K562 (cell line): ENCODE measurements at regions not wholly inside any gene's neighbourhood (a gene's known extent, or its start where the extent isn't known, plus 50 kb on each side); places are given as distances from the start of the nearest gene placed in this dataset.

Experiments used
- ATAC-seq: fragments of 200-7000 bp; cut with Tn5 transposase; 3 replicates; pipeline ENCODE4 v1.9.1; 2020; ENCODE audit warnings: moderate library complexity
- BruUV-seq: library from RNA; stranded (reverse); fragments of 400-500 nt; replicated peaks from 2 replicates; lab custom pipeline; 2021; lab: Mats Ljungman, UMichigan
- CTCF ChIA-PET: fragments of 300-600 bp; formaldehyde crosslinking; extraction: SDS; loops from one replicate; lab custom pipeline; 2021; ENCODE audit warnings: low intra/inter-chr PET ratio; lab: Yijun Ruan, JAX
- POLR2A ChIA-PET: fragments of 300-600, 350-650 bp; sonication (Branson Sonifier 250); formaldehyde crosslinking; extraction: SDS; loops from one replicate; lab custom pipeline; 2021; ENCODE audit warnings: antibody characterized with exemption, inconsistent platforms; lab: Yijun Ruan, JAX
- DNase-seq, 4 experiments: peaks; one replicate each; pipeline versions ENCODE4 v3.0.0 to v3.0.0-alpha.2; 2011 to 2018; ENCODE audit warnings: low spot score in 3 of 4, mixed read lengths in 3 of 4; ENCODE audit errors: extremely low read depth in 1 of 4
- FAIRE-seq: peaks from 2 replicates; lab custom pipeline; 2011; peaks lifted over from hg19 to GRCh38; lab: Jason Lieb, UNC
- H2AFZ ChIP-seq: 2 replicates; pipeline ENCODE4 v1.6.0; 2011; ENCODE audit warnings: low read depth, low read length, control low read depth, inconsistent platforms
- H3K27ac ChIP-seq: fragments of 200-600 bp; 3 replicates; pipeline ENCODE4 v1.8.0; 2011; ENCODE audit warnings: low read depth, mild to moderate bottlenecking, control low read depth, inconsistent platforms, low read length, moderate library complexity, mixed read lengths; ENCODE audit errors: extremely low read depth
- H3K27me3 ChIP-seq, 2 experiments: fragments of 300-600 bp in 1 of 2; 2 replicates in 1 of 2; 3 replicates in 1 of 2; pipeline versions ENCODE4 v1.6.0 to v1.8.0; 2011; ENCODE audit warnings: inconsistent platforms in 2 of 2, low read length in 2 of 2, mild to moderate bottlenecking in 1 of 2, mixed read lengths in 1 of 2, moderate library complexity in 1 of 2; ENCODE audit not compliant: control insufficient read depth in 2 of 2, insufficient read depth in 2 of 2
- H3K36me3 ChIP-seq: fragments of 300-600 bp; 3 replicates; pipeline ENCODE4 v1.8.0; 2011; ENCODE audit warnings: mild to moderate bottlenecking, low read length, inconsistent platforms; ENCODE audit not compliant: control insufficient read depth, insufficient read depth
- H3K4me1 ChIP-seq, 2 experiments: fragments of 200-600 bp in 1 of 2; replicated peaks in 1 of 2; 2 replicates in 1 of 2; 3 replicates in 1 of 2; pipeline versions ENCODE4 v1.5.1 to v1.8.0; 2011; ENCODE audit warnings: inconsistent platforms in 2 of 2, low read length in 2 of 2, mild to moderate bottlenecking in 1 of 2, mixed read lengths in 1 of 2, moderate library complexity in 1 of 2; ENCODE audit not compliant: control insufficient read depth in 2 of 2, insufficient read depth in 2 of 2
- H3K4me2 ChIP-seq: 2 replicates; pipeline ENCODE4 v1.6.1; 2011; ENCODE audit warnings: low read length, control low read depth, inconsistent platforms, mixed read lengths; ENCODE audit not compliant: insufficient read depth
- H3K4me3 ChIP-seq: fragments of 200-600 bp; sonication (generic), shearing (Covaris generic); 2 replicates; pipeline ENCODE4 v1.5.1; 2016; ENCODE audit warnings: control low read depth, inconsistent platforms
- H3K79me2 ChIP-seq: fragments of 200-600 bp; 3 replicates; pipeline ENCODE4 v1.8.0; 2011; ENCODE audit warnings: low read length, inconsistent platforms; ENCODE audit not compliant: control insufficient read depth, insufficient read depth
- H3K9ac ChIP-seq, 2 experiments: 2 replicates each; pipeline versions ENCODE4 v1.6.0 to v1.6.1; 2011; ENCODE audit warnings: low read depth in 2 of 2, low read length in 2 of 2, control low read depth in 1 of 2, inconsistent platforms in 1 of 2, mild to moderate bottlenecking in 1 of 2, mixed read lengths in 1 of 2; ENCODE audit not compliant: insufficient read depth in 1 of 2
- H3K9me1 ChIP-seq: one replicate; pipeline ENCODE4 v1.6.0; 2011; ENCODE audit warnings: inconsistent platforms, mild to moderate bottlenecking, low read length, moderate library complexity; ENCODE audit not compliant: control insufficient read depth, insufficient read depth
- H3K9me3 ChIP-seq: replicated peaks from 2 replicates; pipeline ENCODE4 v1.5.1; 2011; ENCODE audit warnings: low read depth, low read length, inconsistent platforms; ENCODE audit not compliant: control insufficient read depth, insufficient read depth
- H4K20me1 ChIP-seq: replicated peaks from 2 replicates; pipeline ENCODE4 v1.6.1; 2011; ENCODE audit warnings: low read length, inconsistent platforms, mixed read lengths; ENCODE audit not compliant: control insufficient read depth, insufficient read depth
- CEBPG ChIP-seq, 3 experiments: fragments of 200-800 bp in 1 of 3; sonication (Bioruptor generic) in 1 of 3; sonication (generic) in 1 of 3; formaldehyde crosslinking in 1 of 3; IDR thresholded peaks in 2 of 3; conservative IDR thresholded peaks in 1 of 3; 2 replicates each; pipeline versions ENCODE4 v1.6.1 to v1.8.0; 2016 to 2022; ENCODE audit warnings: missing compliant biosample characterization in 2 of 3, missing genetic modification characterization in 2 of 3, mild to moderate bottlenecking in 1 of 3, missing genetic modification reagents in 1 of 3
- GTF2B ChIP-seq: IDR thresholded peaks from 2 replicates; pipeline ENCODE4 v1.6.1; 2011; ENCODE audit not compliant: insufficient read length; ENCODE audit errors: extremely low read depth
- THAP7 ChIP-seq: fragments of 250-450 bp; sonication (Bioruptor Pico); IDR thresholded peaks from 2 replicates; pipeline ENCODE4 v1.5.0; 2021
- WGBS: fragments of 100-300 bp; shearing (Covaris generic); methylation state at CpG from one replicate; pipeline ENCODE4 v1.1.6; 2016; ENCODE audit warnings: low coverage, mixed read lengths; ENCODE audit not compliant: insufficient coverage; ENCODE audit errors: missing lambda C conversion rate; 5-methylcytosine and 5-hydroxymethylcytosine counted together
- in situ Hi-C: fragments of 300-500 bp; cut with MboI; formaldehyde crosslinking; loops from 4 replicates; pipeline ENCODE4 v1.15.0; 2018; ENCODE audit warnings: inconsistent platforms, mixed read lengths
- intact Hi-C: fragments of 100-400 bp; cut with micrococcal nuclease; formaldehyde crosslinking; loops from 2 replicates; pipeline ENCODE4 v1.14.2; 2022
- TF ChIP-seq, protein P1 (sequence below), 3 experiments: fragments of 200-800 bp in 1 of 3; fragments of 250-450 bp in 1 of 3; fragments of 450-650 bp in 1 of 3; sonication (Bioruptor Pico) in 1 of 3; sonication (Bioruptor generic) in 1 of 3; formaldehyde crosslinking in 1 of 3; IDR thresholded peaks; 2 replicates each; pipeline versions ENCODE4 v1.6.1 to v1.8.0; 2016 to 2022; ENCODE audit warnings: mild to moderate bottlenecking in 2 of 3, missing genetic modification characterization in 2 of 3, missing compliant biosample characterization in 1 of 3, moderate library complexity in 1 of 3

DNA sequence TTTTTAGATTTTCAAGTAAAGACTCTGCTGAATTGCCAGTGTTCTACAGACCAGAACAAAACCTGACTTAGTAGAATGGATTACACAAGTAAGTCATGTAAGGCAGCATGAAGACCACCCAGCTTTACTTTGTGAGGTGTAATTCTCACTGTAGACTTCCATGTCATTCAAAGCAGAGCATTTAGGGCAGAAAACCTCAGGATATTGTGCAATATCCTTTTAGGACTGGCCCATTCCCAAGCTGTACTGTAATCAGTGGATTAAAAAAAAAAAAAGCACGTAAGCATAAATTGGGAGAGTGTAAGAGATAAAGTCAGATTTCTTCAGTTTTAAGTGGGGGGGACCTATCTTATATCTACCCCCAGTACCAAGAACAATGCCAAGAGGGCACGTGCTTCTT lies 380.5 kb upstream of the PRMT6 start:
- DNase-seq: no peak
- no peak overlapping the region for H3K4me3 ChIP-seq
- no peak overlapping the region for H3K9ac ChIP-seq
- POLR2A ChIA-PET: no interaction called here
- CTCF ChIA-PET: no interaction called here
- no peak overlapping the region for H3K27ac ChIP-seq
- ATAC-seq: no peak
- intact Hi-C loops: no loop called here
- H3K4me1 ChIP-seq: no peaks in the 10 kb centered on the region
- no peak overlapping the region for H3K4me2 ChIP-seq
- in situ Hi-C loops: no loop called here
- FAIRE-seq: no peak
- no peaks in the 10 kb centered on the region for H3K36me3 ChIP-seq
- no peaks in the 10 kb centered on the region for H3K9me1 ChIP-seq
- H2AFZ ChIP-seq: no peak overlapping the region
- no peaks in the 10 kb centered on the region; the same call in 1 of the 2 replicates for H3K9me3 ChIP-seq
- no peak for TF ChIP-seq THAP7
- TF ChIP-seq CEBPG (CRISPR knock-in tag; IDR thresholded peaks at IDR 0.05): no peak
- 0 out of 4 replicates have a peak, but pooled peaks of 1 of the 2 experiments have one; percentile 34 for TF ChIP-seq CEBPG (tag; conservative IDR thresholded peaks at IDR 0.05 in 1 of 2, IDR thresholded peaks at IDR 0.05 in 1 of 2)
- no peaks in the 10 kb centered on the region for H4K20me1 ChIP-seq
- 7% methylated on average over 2 of the region's 2 CpGs for WGBS
- BruUV-seq: no TSS peak
- H3K27me3 ChIP-seq: no peaks in the 10 kb centered on the region
- no peaks in the 10 kb centered on the region for H3K79me2 ChIP-seq

- Histone ChIP-seq H3K4me2 (no peak overlapping the region), H3K36me3 (no peaks in the 10 kb centered on the region), H3K9me3 (no peaks in the 10 kb centered on the region; the same call in 1 of the 2 replicates), H3K9ac (no peak overlapping the region), H3K27me3 (no peaks in the 10 kb centered on the region), H3K9me1 (no peaks in the 10 kb centered on the region), H3K4me1 (no peaks in the 10 kb centered on the region), H4K20me1 (no peaks in the 10 kb centered on the region), H2AFZ (no peak overlapping the region), H3K27ac (no peak overlapping the region), H3K79me2 (no peaks in the 10 kb centered on the region), H3K4me3 (no peak overlapping the region)
- BruUV-seq: no TSS peak
- DNase-seq (no peak), FAIRE-seq (no peak), ATAC-seq (no peak)
- ChIA-PET POLR2A (no interaction called here), CTCF (no interaction called here)
- no peak for TF ChIP-seq GTF2B
- TF ChIP-seq, protein P1, sequence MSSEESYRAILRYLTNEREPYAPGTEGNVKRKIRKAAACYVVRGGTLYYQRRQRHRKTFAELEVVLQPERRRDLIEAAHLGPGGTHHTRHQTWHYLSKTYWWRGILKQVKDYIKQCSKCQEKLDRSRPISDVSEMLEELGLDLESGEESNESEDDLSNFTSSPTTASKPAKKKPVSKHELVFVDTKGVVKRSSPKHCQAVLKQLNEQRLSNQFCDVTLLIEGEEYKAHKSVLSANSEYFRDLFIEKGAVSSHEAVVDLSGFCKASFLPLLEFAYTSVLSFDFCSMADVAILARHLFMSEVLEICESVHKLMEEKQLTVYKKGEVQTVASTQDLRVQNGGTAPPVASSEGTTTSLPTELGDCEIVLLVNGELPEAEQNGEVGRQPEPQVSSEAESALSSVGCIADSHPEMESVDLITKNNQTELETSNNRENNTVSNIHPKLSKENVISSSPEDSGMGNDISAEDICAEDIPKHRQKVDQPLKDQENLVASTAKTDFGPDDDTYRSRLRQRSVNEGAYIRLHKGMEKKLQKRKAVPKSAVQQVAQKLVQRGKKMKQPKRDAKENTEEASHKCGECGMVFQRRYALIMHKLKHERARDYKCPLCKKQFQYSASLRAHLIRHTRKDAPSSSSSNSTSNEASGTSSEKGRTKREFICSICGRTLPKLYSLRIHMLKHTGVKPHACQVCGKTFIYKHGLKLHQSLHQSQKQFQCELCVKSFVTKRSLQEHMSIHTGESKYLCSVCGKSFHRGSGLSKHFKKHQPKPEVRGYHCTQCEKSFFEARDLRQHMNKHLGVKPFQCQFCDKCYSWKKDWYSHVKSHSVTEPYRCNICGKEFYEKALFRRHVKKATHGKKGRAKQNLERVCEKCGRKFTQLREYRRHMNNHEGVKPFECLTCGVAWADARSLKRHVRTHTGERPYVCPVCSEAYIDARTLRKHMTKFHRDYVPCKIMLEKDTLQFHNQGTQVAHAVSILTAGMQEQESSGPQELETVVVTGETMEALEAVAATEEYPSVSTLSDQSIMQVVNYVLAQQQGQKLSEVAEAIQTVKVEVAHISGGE (CRISPR knock-in tag; IDR thresholded peaks at IDR 0.05): 0 out of 6 replicates have a peak, but pooled peaks of 1 of the 3 experiments have one; percentile 34
- in situ Hi-C loops (no loop called here), intact Hi-C loops (no loop called here)
- 2% methylated on average over 3 of the region's 3 CpGs for WGBS
Measured at GRCh38 chr1:106677181-106677580, 379.3 kb upstream of the PRMT6 start.
